H1 (cell line): ENCODE measurements at regions not wholly inside any gene's neighbourhood (a gene's known extent, or its start where the extent isn't known, plus 50 kb on each side); places are given as distances from the start of the nearest gene placed in this dataset.

Experiments
- CTCF ChIA-PET: fragments of 300-600 bp; sonication (Branson Sonifier 250); formaldehyde crosslinking; loops from one replicate; lab custom pipeline; 2021; ENCODE audit not compliant: partially characterized antibody; lab: Charles Lee
- POLR2A ChIA-PET: fragments of 300-600 bp; sonication (Branson Sonifier 250); formaldehyde crosslinking; loops from one replicate; lab custom pipeline; 2021; ENCODE audit warnings: inconsistent platforms; ENCODE audit not compliant: partially characterized antibody; lab: Charles Lee
- DNase-seq, 2 experiments: peaks; one replicate each; pipeline versions ENCODE4 v3.0.0 to v3.0.0-alpha.2; 2010 to 2022; ENCODE audit warnings: low spot score in 2 of 2, low read depth in 1 of 2, mixed read lengths in 1 of 2
- FAIRE-seq: peaks from 2 replicates; lab custom pipeline; 2011; peaks lifted over from hg19 to GRCh38; lab: Jason Lieb, UNC
- H2AFZ ChIP-seq: 2 replicates; pipeline ENCODE4 v1.8.1; 2012; ENCODE audit warnings: low read length, inconsistent platforms
- H2AK5ac ChIP-seq: 2 replicates; pipeline ENCODE4 v1.6.1; 2013; ENCODE audit warnings: low read depth, low read length
- H2BK120ac ChIP-seq: replicated peaks from 2 replicates; pipeline ENCODE3; 2013; ENCODE audit warnings: low read depth, low read length, inconsistent platforms
- H2BK12ac ChIP-seq: 2 replicates; pipeline ENCODE4 v1.6.1; 2013; ENCODE audit warnings: low read depth, low read length
- H2BK15ac ChIP-seq: 2 replicates; pipeline ENCODE4 v1.6.1; 2013; ENCODE audit warnings: low read length
- H2BK20ac ChIP-seq: 2 replicates; pipeline ENCODE4 v1.6.1; 2013; ENCODE audit warnings: low read length
- H2BK5ac ChIP-seq: 2 replicates; pipeline ENCODE4 v1.6.1; 2013; ENCODE audit warnings: low read depth, low read length
- H3K14ac ChIP-seq: 2 replicates; pipeline ENCODE4 v1.6.1; 2013; ENCODE audit warnings: inconsistent platforms; ENCODE audit not compliant: insufficient read length
- H3K18ac ChIP-seq: 2 replicates; pipeline ENCODE4 v1.6.1; 2013; ENCODE audit warnings: low read length; ENCODE audit errors: extremely low read depth
- H3K23ac ChIP-seq: 2 replicates; pipeline ENCODE4 v1.6.1; 2013; ENCODE audit warnings: inconsistent platforms; ENCODE audit not compliant: insufficient read length
- H3K23me2 ChIP-seq: 2 replicates; pipeline ENCODE4 v1.6.1; 2013; ENCODE audit warnings: low read depth, low read length
- H3K27ac ChIP-seq: 2 replicates; pipeline ENCODE4 v1.6.1; 2011; ENCODE audit warnings: low read depth, low read length, inconsistent platforms
- H3K27me3 ChIP-seq, 4 experiments: replicated peaks in 1 of 4; 1 replicate in 1 of 4; 2 replicates in 3 of 4; pipeline versions ENCODE4 v1.6.1 to v1.8.1; 2011 to 2013; ENCODE audit warnings: low read length in 3 of 4, mild to moderate bottlenecking in 3 of 4, inconsistent platforms in 2 of 4, mixed read lengths in 2 of 4, moderate library complexity in 1 of 4; ENCODE audit not compliant: control insufficient read depth in 3 of 4, insufficient read depth in 3 of 4; ENCODE audit errors: extremely low read depth in 1 of 4
- H3K36me3 ChIP-seq, 4 experiments: 2 replicates each; pipeline versions ENCODE4 v1.6.1 to v1.8.1; 2011 to 2013; ENCODE audit warnings: mild to moderate bottlenecking in 4 of 4, low read length in 3 of 4, moderate library complexity in 2 of 4, control low read depth in 1 of 4, inconsistent platforms in 1 of 4; ENCODE audit not compliant: insufficient read depth in 4 of 4, control insufficient read depth in 2 of 4
- H3K4ac ChIP-seq: replicated peaks from 2 replicates; pipeline ENCODE3; 2013; ENCODE audit warnings: low read length, low read depth, mixed read lengths, inconsistent platforms; ENCODE audit not compliant: insufficient read length
- H3K4me1 ChIP-seq, 4 experiments: replicated peaks in 1 of 4; 1 replicate in 1 of 4; 2 replicates in 3 of 4; pipeline versions ENCODE4 v1.6.1 to v1.8.1; 2011 to 2013; ENCODE audit warnings: low read length in 3 of 4, inconsistent platforms in 2 of 4, mixed read lengths in 1 of 4; ENCODE audit not compliant: insufficient read depth in 4 of 4, control insufficient read depth in 3 of 4
- H3K4me2 ChIP-seq, 2 experiments: 2 replicates each; pipeline versions ENCODE4 v1.6.1 to v1.8.1; 2011 to 2013; ENCODE audit warnings: low read depth in 2 of 2, low read length in 2 of 2, control low read depth in 1 of 2, inconsistent platforms in 1 of 2, mild to moderate bottlenecking in 1 of 2; ENCODE audit not compliant: insufficient read depth in 1 of 2
- H3K4me3 ChIP-seq, 4 experiments: fragments of 200-600, 300-600 bp in 1 of 4; sonication (generic), shearing (Covaris generic), sonication (Bioruptor Twin) in 1 of 4; 2 replicates each; pipeline versions ENCODE4 v1.5.1 to v1.8.1; 2011 to 2016; ENCODE audit warnings: low read length in 4 of 4, low read depth in 3 of 4, control low read depth in 2 of 4, inconsistent platforms in 2 of 4, mild to moderate bottlenecking in 2 of 4, mixed read lengths in 1 of 4, moderate library complexity in 1 of 4; ENCODE audit not compliant: insufficient read depth in 2 of 4; ENCODE audit errors: extremely low read depth in 1 of 4
- H3K56ac ChIP-seq: replicated peaks from 2 replicates; pipeline ENCODE3; 2013; ENCODE audit warnings: low read depth, mild to moderate bottlenecking, mixed read lengths, low read length, inconsistent platforms; ENCODE audit not compliant: insufficient read length
- H3K79me1 ChIP-seq: 2 replicates; pipeline ENCODE4 v1.6.1; 2013; ENCODE audit warnings: low read depth, low read length, control low read depth
- H3K79me2 ChIP-seq, 2 experiments: 2 replicates each; pipeline versions ENCODE4 v1.6.1 to v1.8.1; 2012 to 2013; ENCODE audit warnings: low read length in 2 of 2, mild to moderate bottlenecking in 2 of 2, inconsistent platforms in 1 of 2; ENCODE audit not compliant: insufficient read depth in 2 of 2, control insufficient read depth in 1 of 2
- H3K9ac ChIP-seq, 4 experiments: replicated peaks in 1 of 4; 1 replicate in 1 of 4; 2 replicates in 3 of 4; pipeline versions ENCODE4 v1.6.1 to v1.8.1; 2011 to 2013; ENCODE audit warnings: low read depth in 3 of 4, low read length in 3 of 4, control low read depth in 2 of 4, mild to moderate bottlenecking in 2 of 4, moderate library complexity in 2 of 4, inconsistent platforms in 1 of 4; ENCODE audit errors: extremely low read depth in 1 of 4
- H3K9me3 ChIP-seq, 2 experiments: 2 replicates each; pipeline versions ENCODE4 v1.6.1 to v1.8.1; 2012 to 2013; ENCODE audit warnings: mild to moderate bottlenecking in 2 of 2, moderate library complexity in 2 of 2, control low read depth in 1 of 2, inconsistent platforms in 1 of 2, low read depth in 1 of 2, low read length in 1 of 2, mixed read lengths in 1 of 2; ENCODE audit not compliant: insufficient read depth in 2 of 2
- H4K20me1 ChIP-seq, 2 experiments: replicated peaks in 1 of 2; 2 replicates each; pipeline versions ENCODE3 to v1.8.1; 2011 to 2013; ENCODE audit warnings: inconsistent platforms in 2 of 2, low read length in 2 of 2, mild to moderate bottlenecking in 1 of 2; ENCODE audit not compliant: insufficient read depth in 2 of 2, control insufficient read depth in 1 of 2
- H4K5ac ChIP-seq: 2 replicates; pipeline ENCODE4 v1.6.1; 2013; ENCODE audit warnings: low read length, low read depth, mixed read lengths, inconsistent platforms; ENCODE audit not compliant: insufficient read length
- H4K8ac ChIP-seq: 2 replicates; pipeline ENCODE4 v1.8.0; 2013; ENCODE audit warnings: mild to moderate bottlenecking, moderate library complexity, low read length, inconsistent platforms; ENCODE audit not compliant: insufficient read depth; ENCODE audit errors: extremely low read depth
- H4K91ac ChIP-seq: replicated peaks from 2 replicates; pipeline ENCODE3; 2013; ENCODE audit warnings: low read length, mixed read lengths, inconsistent platforms; ENCODE audit not compliant: insufficient read length
- CBX8 ChIP-seq: fragments of 300-800, 300-1000 bp; sonication (generic); IDR thresholded peaks from 2 replicates; pipeline ENCODE4 v1.7.1; 2016; ENCODE audit warnings: low read depth, low read length, borderline replicate concordance
- GABPA ChIP-seq: IDR thresholded peaks from 2 replicates; pipeline ENCODE4 v1.6.1; 2011; ENCODE audit warnings: mild to moderate bottlenecking, low read length, moderate library complexity, borderline replicate concordance; ENCODE audit not compliant: insufficient read depth
- KDM1A ChIP-seq: fragments of 200-600, 300-600 bp; sonication (generic); IDR thresholded peaks from 2 replicates; pipeline ENCODE4 v1.7.1; 2016; ENCODE audit warnings: mild to moderate bottlenecking, low read length, borderline replicate concordance
- KDM5A ChIP-seq: fragments of 200-600 bp; IDR thresholded peaks from 2 replicates; pipeline ENCODE4 v1.7.1; 2012; ENCODE audit warnings: mild to moderate bottlenecking, low read length, inconsistent platforms, mixed read lengths
- MAFK ChIP-seq: IDR thresholded peaks from 2 replicates; pipeline ENCODE4 v1.6.1; 2012; ENCODE audit warnings: low read depth, mild to moderate bottlenecking, improper control_type of control experiment, low read length
- RXRA ChIP-seq: IDR thresholded peaks from 2 replicates; pipeline ENCODE4 v1.6.1; 2011; ENCODE audit warnings: low read depth, mild to moderate bottlenecking, low read length, moderate library complexity; ENCODE audit not compliant: insufficient read depth
- TAF1 ChIP-seq: IDR thresholded peaks from 2 replicates; pipeline ENCODE4 v1.6.1; 2011; ENCODE audit warnings: mild to moderate bottlenecking, low read depth, low read length

- H3K79me2 ChIP-seq: no peaks in the 10 kb centered on the region
- TF ChIP-seq TAF1 (no peak), KDM1A (no peak), KDM5A (no peak), GABPA (no peak), CBX8 (no peak), MAFK (no peak), RXRA (no peak)
- TF ChIP-seq, all 59 proteins: peak for 0
- ChIA-PET POLR2A (no interaction called here), CTCF (interaction anchor here (0.6 kb wide), 1 partner anchor 29 kb away, joined by 3 read pairs; no protein-coding TSS in a partner anchor)
- Histone ChIP-seq H4K8ac (no peak overlapping the region), H2AFZ (no peak overlapping the region), H3K56ac (no peak overlapping the region), H2AK5ac (no peak overlapping the region), H4K20me1 (no peaks in the 10 kb centered on the region), H3K36me3 (no peaks in the 10 kb centered on the region), H2BK20ac (no peak overlapping the region), H3K79me1 (no peaks in the 10 kb centered on the region), H3K4me2 (no peak overlapping the region), H3K27me3 (no peaks in the 10 kb centered on the region), H3K4me3 (no peak overlapping the region), H3K23me2 (no peaks in the 10 kb centered on the region), H2BK15ac (no peak overlapping the region), H3K18ac (no peak overlapping the region), H3K4ac (no peak overlapping the region), H3K14ac (no peak overlapping the region), H2BK5ac (no peak overlapping the region), H4K5ac (no peak overlapping the region), H4K91ac (no peak overlapping the region), H3K9me3 (peaks cover 0 to 3% of the 10 kb centered on the region in 2 experiments; a peak in 2 of 4 replicates), H3K23ac (no peak overlapping the region), H3K9ac (no peak overlapping the region), H2BK12ac (no peak overlapping the region), H3K27ac (no peak overlapping the region), H3K4me1 (no peaks in the 10 kb centered on the region), H2BK120ac (no peak overlapping the region)
- FAIRE-seq (no peak), DNase-seq (no peak)
Measured at GRCh38 chr4:4913628-4914027, 54.2 kb downstream of the MSX1 start.
